Stimulated activated naive CD8-positive, alpha-beta T cell treated with anti-CD3 and anti-CD28 coated beads, Interleukin-15, Interleukin-2, amounts not matched to agents 100 ng/mL and 50 ng/mL, for 24 hours (primary cell): ENCODE measurements at regions not wholly inside any gene's neighbourhood (a gene's known extent, or its start where the extent isn't known, plus 50 kb on each side); places are given as distances from the start of the nearest gene placed in this dataset.
"Not testable (repeated sequence)": the region's sequence is repeated elsewhere in the genome, so short reads cannot be mapped to it uniquely, and the experiment has no call there.

Source experiments
- H3K27ac Mint-ChIP-seq: one replicate; pipeline ENCODE4 v1.8.0; 2021; ENCODE audit warnings: mild to moderate bottlenecking, mixed read lengths
- H3K27me3 Mint-ChIP-seq: one replicate; pipeline ENCODE4 v1.8.0; 2021; ENCODE audit warnings: mixed read lengths
- H3K36me3 Mint-ChIP-seq: one replicate; pipeline ENCODE4 v1.8.0; 2021; ENCODE audit warnings: low read depth, mixed read lengths
- H3K4me1 Mint-ChIP-seq: one replicate; pipeline ENCODE4 v1.8.0; 2021; ENCODE audit warnings: low read depth, mixed read lengths
- H3K4me3 Mint-ChIP-seq: one replicate; pipeline ENCODE4 v1.8.0; 2021; ENCODE audit warnings: mild to moderate bottlenecking, mixed read lengths
- H3K9me3 Mint-ChIP-seq: one replicate; pipeline ENCODE4 v1.8.0; 2021; ENCODE audit warnings: mixed read lengths

DNA sequence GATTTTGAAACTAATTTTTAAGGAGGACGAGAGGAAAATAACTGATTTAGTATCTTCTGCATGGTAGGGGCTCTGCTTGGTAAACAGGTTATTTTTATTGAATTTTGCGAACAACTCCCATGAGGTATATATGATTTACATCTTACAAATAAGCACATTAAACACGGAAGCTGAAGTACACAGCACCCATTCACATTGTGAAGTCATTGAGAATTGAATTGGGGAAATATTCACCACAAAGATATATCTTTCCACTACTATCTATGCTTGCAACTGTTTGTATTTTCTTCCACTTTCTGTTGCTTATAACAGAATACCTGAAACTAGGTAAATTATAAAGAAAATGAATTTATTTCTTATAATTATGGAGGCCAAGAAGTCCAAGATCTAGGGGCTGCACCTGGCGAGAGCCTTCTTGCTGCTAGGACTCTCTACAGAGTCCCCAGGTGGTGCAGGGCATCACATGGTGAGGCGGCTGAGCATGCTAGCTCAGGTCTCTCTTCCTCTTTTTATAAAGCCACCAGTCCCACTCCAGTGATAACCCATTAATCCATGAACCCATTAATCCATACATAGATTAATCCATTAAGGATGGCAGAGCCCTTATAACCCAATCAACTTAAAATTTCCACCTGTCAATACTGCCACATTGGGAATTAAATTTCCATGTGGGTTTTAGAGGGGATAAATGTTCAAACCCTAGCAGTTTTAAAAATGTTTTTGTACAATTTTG is 79.0 kb upstream of the ZNF608 start:
- H3K4me1 Mint-ChIP-seq, result peaks cover 7% of the 10 kb centered on the region
- H3K9me3 Mint-ChIP-seq, result no peaks in the 10 kb centered on the region
- no peaks in the 10 kb centered on the region for H3K36me3 Mint-ChIP-seq
- no peak overlapping the region for H3K4me3 Mint-ChIP-seq
- H3K27me3 Mint-ChIP-seq, result no peaks in the 10 kb centered on the region
- H3K27ac Mint-ChIP-seq, result no peak overlapping the region

DNA sequence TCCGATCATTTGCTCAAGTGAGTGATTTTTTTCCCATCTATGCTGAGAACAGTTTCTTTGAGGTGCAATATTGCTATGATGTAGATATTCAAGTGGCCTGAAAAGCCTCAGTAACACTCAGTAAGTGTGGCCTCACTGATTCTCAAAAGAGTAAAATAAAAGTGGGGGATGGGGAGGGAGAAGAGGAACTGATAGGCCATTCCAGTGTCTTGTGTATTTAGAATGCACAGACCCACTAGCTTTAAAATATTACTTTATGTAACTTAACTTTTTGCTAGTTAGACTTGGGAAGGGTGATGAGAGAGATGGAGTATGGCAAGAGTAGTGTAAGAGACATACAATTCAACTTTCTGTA is 79.5 kb upstream of the ZNF608 start:
- Mint-ChIP-seq H3K36me3 (no peaks in the 10 kb centered on the region), H3K27me3 (no peaks in the 10 kb centered on the region), H3K9me3 (no peaks in the 10 kb centered on the region), H3K4me3 (no peak overlapping the region), H3K4me1 (peaks cover 7% of the 10 kb centered on the region), H3K27ac (no peak overlapping the region)

DNA sequence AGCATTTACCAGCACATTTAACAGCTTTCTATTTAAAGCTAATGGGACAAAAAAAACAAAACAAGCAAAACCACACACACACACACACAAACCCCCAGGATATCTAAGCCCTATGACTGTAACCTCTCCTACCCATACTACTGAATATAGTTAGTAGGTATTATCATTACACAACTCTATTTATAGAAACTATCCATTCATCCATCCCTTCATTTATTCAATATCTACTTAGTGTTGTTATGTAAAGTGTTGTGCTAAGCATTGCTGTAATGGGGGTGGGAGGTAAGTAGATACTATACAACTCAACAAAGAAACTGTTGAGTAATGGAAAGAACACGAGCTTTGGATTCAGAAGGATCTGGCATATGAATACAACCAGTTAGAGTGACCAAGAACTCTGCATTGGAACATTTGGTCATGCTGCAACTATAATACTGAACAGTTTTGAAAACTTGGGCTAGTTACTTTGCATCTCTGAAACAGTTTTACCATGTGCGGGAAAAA is 82.3 kb upstream of the ZNF608 start:
- H3K4me3 Mint-ChIP-seq, result no peak overlapping the region
- H3K36me3 Mint-ChIP-seq, result no peaks in the 10 kb centered on the region
- H3K4me1 Mint-ChIP-seq, result peaks cover 7% of the 10 kb centered on the region
- no peaks in the 10 kb centered on the region for H3K27me3 Mint-ChIP-seq
- no peaks in the 10 kb centered on the region for H3K9me3 Mint-ChIP-seq
- H3K27ac Mint-ChIP-seq, result no peak overlapping the region

DNA sequence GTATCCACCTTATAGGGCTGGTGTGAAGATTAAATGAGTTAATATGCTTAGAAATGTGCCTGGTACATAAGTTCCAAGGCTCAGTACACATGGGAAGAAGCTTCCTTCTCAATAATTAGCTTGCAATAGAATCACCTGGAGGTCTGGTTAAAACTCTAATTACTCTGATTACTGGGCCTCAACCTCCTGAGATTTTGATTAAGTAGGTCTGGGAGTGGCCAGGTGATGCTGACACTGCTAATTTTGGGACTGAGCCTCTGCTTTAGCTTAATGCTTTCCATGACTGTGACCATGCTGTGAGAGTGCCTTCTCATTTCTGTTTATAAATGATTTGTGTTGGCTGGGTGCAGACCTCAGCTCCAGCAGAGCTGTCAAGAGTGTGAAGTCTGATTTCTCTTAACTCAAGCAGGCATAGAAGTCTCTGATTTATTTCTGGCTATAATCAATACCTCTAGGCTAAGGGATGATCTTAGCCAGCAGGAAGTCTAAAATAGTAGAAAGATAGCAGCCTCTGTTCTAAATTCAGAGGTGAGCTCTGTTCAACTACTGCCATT is 85.3 kb upstream of the ZNF608 start:
- peaks cover 7% of the 10 kb centered on the region for H3K9me3 Mint-ChIP-seq
- H3K27ac Mint-ChIP-seq, result no peak overlapping the region
- H3K27me3 Mint-ChIP-seq, result peaks cover 8% of the 10 kb centered on the region
- H3K4me1 Mint-ChIP-seq, result no peaks in the 10 kb centered on the region
- H3K4me3 Mint-ChIP-seq, result no peak overlapping the region
- H3K36me3 Mint-ChIP-seq, result no peaks in the 10 kb centered on the region

DNA sequence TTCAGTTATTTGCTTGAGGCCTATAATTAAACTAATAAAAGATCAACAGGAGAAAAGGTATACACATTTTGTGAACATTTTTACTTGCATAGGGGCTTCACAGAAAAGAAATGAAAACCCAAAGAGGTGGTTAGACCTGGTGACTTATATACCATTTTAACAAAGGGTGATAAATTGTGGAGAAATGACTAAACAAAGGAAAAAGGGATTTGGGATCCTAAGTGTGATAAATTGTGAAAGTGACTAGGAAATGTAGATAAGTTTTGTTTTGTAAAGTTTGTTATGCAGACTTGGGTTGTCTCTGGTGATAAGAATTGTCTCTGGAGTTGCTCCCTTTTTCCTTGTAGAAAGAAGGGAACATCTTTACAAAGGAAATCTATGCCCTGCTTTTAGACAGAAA is 86.1 kb upstream of the ZNF608 start:
- Mint-ChIP-seq H3K27me3 (peaks cover 9% of the 10 kb centered on the region), H3K9me3 (peaks cover 7% of the 10 kb centered on the region), H3K4me3 (no peak overlapping the region), H3K36me3 (no peaks in the 10 kb centered on the region), H3K4me1 (no peaks in the 10 kb centered on the region), H3K27ac (no peak overlapping the region)

DNA sequence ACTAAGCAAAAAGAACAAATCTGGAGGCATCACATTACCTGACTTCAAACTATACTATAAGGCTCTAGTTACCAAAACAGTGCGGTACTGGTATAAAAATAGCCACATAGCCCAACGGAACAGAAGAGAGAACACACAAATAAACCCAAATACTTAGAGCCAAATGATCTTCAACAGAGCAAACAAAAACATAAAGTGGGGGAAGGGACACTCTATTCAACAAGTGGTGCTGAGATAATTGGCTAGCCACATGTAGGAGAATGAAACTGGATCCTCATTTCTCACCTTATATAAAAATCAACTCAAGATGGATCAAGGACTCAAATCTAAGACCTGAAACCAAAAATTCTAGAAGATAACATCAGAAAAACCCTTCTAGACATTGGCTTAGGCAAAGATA is 89.9 kb upstream of the ZNF608 start:
- not testable (repeated sequence) for H3K4me1 Mint-ChIP-seq, H3K27me3 Mint-ChIP-seq, H3K4me3 Mint-ChIP-seq, H3K36me3 Mint-ChIP-seq, H3K27ac Mint-ChIP-seq, H3K9me3 Mint-ChIP-seq

DNA sequence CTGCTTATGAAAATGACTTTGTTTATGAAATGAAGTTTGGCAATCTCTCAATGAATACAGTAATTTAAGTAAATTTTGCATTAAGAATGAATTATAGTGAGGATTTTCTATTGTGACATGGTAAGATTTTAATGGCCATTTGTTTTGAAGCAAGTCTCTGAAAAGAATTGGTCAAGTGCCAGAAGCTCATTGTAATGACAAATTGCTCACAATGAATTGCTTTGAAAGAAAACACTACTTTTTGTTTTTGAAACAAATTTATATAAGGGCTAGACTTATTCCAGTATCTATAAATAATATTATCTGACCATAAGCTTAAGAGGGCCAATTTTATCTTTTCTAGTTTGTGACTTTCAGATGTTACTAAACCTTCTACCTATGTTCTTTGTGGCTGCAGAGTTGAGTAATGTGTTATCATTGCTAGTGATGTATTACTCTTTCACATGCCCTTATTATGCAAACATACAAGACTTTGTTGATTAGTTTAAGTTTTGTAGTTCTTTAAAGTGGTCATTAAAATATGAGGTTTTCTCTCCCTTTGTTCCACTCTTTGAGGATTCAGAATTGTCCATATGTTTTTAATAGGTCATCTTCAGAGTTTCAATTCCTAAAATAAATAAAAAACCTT is 93.0 kb upstream of the ZNF608 start:
- Mint-ChIP-seq H3K9me3 (peaks cover 7% of the 10 kb centered on the region), H3K27me3 (peaks cover 9% of the 10 kb centered on the region), H3K36me3 (no peaks in the 10 kb centered on the region), H3K4me1 (no peaks in the 10 kb centered on the region), H3K4me3 (no peak overlapping the region), H3K27ac (no peak overlapping the region)

DNA sequence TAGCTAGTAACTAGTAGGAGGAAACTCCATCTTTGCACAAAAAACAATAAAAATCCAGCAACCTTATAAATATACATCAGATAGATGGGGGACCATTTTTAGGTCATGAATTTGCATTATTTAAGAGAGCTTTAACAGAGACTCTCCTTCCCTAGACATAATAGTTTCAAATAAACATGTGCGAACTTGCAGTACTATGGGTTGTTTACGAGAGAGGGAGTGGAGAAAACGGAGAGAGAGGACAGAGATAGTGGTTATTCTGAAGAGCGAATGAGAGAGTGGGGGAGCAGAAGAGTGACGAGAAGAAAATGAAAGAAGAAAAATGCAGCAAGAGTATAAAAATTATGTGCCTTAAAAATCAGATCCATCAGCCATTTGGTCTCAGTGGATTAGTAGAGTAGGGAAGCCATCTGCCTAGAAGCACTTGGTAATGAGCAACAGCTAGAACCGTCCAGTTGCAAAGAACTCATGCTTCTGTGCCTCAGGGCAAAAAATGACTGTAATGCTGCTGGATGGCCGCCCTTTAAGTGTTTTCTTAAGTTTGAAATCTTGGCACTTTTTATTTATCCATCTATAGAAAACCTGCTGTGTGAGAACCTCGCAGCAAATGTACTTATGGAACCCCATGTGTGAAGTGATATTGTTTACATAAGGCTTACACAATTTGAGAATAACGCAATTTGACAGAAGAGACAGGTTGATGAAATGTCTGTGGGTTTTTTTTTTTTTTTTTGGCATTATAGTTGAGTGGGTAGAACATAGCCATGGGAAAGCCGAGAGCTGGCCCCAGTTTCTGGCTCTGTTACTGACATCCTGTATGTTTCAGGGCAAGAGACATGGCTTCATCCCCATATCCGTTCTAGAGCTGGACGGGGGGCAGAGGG is 95.6 kb upstream of the ZNF608 start:
- Mint-ChIP-seq H3K27me3 (no peaks in the 10 kb centered on the region), H3K9me3 (peaks cover 4% of the 10 kb centered on the region), H3K4me3 (no peak overlapping the region), H3K27ac (no peak overlapping the region), H3K4me1 (no peaks in the 10 kb centered on the region), H3K36me3 (no peaks in the 10 kb centered on the region)

DNA sequence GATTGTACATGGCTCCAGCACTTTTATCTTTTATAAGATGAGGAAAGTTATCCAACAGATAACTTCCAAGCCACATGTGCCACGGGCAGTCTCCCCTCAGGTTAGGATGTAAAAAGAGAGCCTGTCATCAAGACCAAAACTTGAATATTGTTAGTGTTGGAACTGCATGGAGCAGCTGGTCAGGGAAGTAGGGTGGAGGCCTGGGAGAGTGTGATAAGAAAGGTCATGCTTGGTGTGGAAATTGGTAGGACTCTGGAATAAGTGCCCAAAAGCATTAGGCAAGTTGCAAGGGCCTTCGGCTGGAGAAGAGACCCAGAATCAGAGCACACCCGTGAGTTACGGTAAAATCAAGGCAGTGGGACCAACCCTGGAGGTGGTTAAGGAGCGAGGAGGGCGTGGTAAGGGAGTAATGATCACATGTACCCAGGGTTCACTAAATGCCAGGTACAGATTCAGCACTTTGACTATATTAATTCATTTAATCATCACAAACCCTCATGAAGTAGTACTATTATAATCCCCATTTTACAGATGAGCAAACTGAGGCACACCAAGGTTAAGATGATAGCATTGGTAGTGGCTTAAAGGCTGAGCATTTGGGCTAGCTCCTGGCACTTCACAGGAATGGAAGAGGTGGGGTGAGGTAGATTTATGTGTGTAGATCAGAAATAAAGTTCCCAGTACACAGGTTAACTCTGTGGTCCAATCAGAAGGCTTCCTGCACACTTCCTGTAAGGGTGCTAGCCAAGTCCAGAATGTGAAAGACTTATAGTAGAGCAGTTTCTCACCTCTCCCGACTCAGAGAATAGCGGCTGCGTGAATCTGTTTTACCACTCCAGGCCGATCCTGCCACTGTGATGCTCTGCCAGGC is 96.5 kb upstream of the ZNF608 start:
- H3K9me3 Mint-ChIP-seq, result peaks cover 4% of the 10 kb centered on the region
- no peaks in the 10 kb centered on the region for H3K36me3 Mint-ChIP-seq
- H3K4me1 Mint-ChIP-seq, result no peaks in the 10 kb centered on the region
- no peak overlapping the region for H3K4me3 Mint-ChIP-seq
- no peak overlapping the region for H3K27ac Mint-ChIP-seq
- no peaks in the 10 kb centered on the region for H3K27me3 Mint-ChIP-seq

DNA sequence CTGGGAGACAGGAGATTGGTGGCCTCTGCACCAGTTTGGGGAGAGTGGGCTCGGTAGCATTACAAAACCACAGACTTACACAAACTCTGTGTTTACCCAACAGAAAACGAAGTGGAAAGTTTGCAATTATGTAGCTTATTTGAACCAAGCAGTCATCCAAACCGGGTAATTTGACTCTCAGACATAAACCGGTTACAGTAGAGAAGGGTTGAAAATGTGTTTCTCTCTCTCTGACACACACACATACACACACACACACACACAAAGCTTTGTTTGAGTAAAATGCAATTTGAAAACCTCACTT is 97.1 kb upstream of the ZNF608 start:
- no peak overlapping the region for H3K4me3 Mint-ChIP-seq
- H3K27ac Mint-ChIP-seq, result no peak overlapping the region
- H3K27me3 Mint-ChIP-seq, result no peaks in the 10 kb centered on the region
- H3K9me3 Mint-ChIP-seq, result peaks cover 4% of the 10 kb centered on the region
- H3K36me3 Mint-ChIP-seq, result no peaks in the 10 kb centered on the region
- H3K4me1 Mint-ChIP-seq, result no peaks in the 10 kb centered on the region

DNA sequence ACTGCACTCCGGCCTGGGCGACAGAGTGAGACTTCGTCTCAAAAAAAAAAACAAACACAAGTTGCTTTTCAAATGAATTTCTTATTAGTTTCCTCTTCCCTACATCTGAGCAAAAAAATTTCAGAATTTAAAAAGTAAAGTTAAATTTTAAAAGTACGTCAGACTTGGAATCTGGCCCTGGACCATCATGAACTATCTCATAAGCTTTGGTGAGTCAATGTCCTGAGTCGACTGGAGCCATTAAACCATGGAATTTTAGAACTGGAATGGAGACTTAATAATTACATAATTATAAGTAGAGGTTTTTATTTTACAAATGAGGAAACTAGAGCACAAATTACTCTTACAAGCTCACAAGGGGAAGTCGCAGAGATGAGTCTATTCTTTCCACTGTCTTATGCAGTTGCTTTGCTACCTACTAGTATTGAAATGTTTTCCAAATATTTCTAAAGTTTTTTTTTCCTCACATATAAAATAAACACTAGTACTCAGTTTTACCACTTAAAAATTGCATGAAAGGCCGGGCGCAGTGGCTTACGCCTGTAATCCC is 98.0 kb upstream of the ZNF608 start:
- Mint-ChIP-seq H3K4me3 (no peak overlapping the region), H3K27ac (no peak overlapping the region), H3K9me3 (peaks cover 4% of the 10 kb centered on the region), H3K36me3 (no peaks in the 10 kb centered on the region), H3K4me1 (no peaks in the 10 kb centered on the region), H3K27me3 (no peaks in the 10 kb centered on the region)

DNA sequence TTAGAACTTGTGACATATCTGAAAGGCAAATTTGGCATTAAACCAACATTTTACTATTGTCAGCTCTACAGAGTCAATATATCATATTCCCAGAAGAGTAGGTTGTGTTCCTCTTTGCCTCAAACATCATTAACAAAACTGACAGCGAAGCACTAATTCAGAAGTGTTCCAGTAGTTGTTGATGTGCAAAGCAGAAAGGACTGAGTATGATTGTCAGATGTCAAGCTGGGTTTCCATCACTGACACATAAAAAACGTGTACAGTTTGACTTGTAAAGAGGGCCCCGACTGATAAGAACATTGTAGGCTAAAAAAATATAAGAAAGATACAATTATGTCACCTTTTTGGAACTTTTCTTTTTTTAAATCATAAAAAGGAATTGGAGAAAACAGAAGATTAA is 101.5 kb upstream of the ZNF608 start:
- Mint-ChIP-seq H3K27ac (no peak overlapping the region), H3K4me3 (no peak overlapping the region), H3K36me3 (no peaks in the 10 kb centered on the region), H3K4me1 (no peaks in the 10 kb centered on the region), H3K27me3 (no peaks in the 10 kb centered on the region), H3K9me3 (peaks cover 4% of the 10 kb centered on the region)

DNA sequence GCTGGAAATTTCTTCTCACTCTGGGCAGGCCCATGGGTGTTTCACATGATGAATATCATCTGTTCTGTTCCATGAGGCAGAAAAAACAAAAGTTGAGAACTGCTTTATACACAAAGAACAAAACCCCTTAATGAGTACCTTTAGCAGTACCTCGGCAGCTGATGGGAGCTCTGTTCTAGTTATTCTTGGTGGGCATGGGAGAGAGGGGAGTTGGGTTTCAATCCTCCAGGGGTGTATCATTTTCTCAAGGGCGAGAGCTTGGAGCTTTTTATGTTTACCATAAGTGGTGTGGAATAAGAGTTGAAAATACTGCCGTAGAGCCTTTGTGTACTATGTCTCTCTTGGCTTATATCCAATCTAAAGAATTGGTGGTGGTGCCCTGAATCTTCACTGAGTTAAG is 103.3 kb upstream of the ZNF608 start:
- Mint-ChIP-seq H3K4me1 (no peaks in the 10 kb centered on the region), H3K4me3 (no peak overlapping the region), H3K27me3 (no peaks in the 10 kb centered on the region), H3K9me3 (peaks cover 4% of the 10 kb centered on the region), H3K27ac (no peak overlapping the region), H3K36me3 (no peaks in the 10 kb centered on the region)

DNA sequence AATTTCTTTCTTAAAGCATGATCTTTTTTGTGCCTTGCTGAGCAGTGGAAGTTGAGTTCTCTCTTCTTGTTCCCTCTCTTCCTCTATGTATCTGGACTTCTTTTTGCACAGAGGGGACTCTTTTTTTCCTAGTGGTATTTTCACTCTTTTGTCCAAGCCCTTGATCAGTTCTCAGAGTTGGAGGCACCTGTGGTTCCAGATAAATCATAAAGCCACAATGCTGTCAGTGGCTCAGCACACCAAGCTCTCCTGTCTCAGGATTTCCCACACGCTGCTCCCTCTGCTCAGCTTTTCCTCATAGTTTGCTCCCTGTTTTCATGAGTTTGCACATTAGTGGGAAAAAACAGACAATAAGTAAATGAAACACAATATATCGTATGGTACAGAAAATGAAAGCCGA is 110.3 kb upstream of the ZNF608 start:
- no peak overlapping the region for H3K27ac Mint-ChIP-seq
- no peaks in the 10 kb centered on the region for H3K4me1 Mint-ChIP-seq
- H3K9me3 Mint-ChIP-seq, result no peaks in the 10 kb centered on the region
- no peaks in the 10 kb centered on the region for H3K27me3 Mint-ChIP-seq
- H3K4me3 Mint-ChIP-seq, result no peak overlapping the region
- no peaks in the 10 kb centered on the region for H3K36me3 Mint-ChIP-seq
